ENCODE measurements at regions not wholly inside any gene's neighbourhood (a gene's known extent, or its start where the extent isn't known, plus 50 kb on each side); places are given as distances from the start of the nearest gene placed in this dataset.

DNA sequence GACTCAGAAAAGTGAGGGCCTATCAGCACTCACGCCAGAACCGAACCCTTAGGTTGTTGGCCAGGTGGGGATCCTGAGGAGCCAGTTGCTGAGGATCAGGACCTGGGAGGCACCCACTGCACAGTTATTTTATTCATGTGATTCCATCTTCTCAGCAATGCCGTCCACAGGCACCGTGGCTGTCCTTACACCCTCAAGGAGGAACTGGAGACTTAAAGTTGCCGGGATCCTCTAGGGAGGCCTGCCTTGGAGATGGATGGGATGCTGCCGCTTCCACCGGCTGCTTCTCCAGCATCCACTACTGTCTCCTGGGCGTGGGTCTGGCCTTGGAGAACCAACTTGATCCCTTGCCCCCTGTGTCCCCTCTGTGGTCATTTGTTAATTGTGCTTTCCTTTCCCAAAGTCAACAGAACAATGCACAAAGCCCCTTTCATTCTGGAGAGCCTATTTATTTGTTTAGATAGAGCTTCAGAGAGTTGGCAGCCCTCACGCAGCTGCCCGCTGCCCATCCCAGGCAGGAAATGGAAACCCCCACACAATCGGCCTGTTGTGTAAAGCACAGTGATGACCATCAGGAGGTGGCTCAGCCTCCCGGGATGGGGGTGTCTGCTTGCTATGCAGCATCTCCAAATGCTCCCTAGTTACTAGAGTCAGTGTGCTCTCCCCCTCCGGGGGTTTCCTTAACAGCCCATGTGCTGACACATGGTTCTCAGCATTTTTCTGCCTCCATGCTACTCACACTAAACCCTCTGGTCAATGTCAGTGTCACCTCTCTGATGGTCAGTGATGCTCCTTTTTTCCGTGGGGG lies 52.9 kb upstream of the IGFBP3 start:
- no peak for DNase-seq (ENCODE audit: low spot score)

DNA sequence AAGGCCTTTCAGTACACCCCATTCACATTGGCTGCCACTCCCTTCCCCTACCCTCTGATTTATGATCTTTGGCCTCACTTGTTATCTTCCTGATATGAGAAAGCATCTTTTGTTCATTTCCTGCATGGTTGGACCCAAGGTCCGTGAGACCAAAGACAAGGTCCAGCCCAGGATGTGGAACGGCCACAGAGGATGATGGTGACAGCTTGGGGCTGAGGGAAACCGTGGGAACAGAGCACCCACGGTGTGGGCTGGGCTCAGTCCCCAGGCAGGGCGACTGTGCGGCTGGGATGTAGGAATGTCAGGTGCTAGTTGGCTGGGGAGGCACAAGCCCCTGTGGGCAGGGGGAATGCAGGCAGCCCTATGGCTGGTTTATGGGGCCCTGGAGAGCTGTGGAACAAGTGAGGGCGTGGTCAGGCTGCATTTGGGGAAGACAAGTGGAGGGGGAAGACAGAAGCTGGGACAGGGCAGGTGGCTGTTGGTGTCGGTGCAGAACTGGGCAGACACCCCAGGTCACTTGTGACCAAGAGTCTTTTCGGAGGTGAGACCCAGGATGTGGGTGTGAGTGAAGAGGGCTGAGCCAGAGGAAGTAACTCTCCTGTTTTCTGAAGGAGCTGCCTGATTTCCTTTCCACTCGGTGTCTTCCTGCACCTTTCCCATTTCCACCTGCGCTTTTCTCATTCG lies 51.7 kb upstream of the IGFBP3 start:
- DNase-seq (ENCODE audit: low spot score), result no peak

DNA sequence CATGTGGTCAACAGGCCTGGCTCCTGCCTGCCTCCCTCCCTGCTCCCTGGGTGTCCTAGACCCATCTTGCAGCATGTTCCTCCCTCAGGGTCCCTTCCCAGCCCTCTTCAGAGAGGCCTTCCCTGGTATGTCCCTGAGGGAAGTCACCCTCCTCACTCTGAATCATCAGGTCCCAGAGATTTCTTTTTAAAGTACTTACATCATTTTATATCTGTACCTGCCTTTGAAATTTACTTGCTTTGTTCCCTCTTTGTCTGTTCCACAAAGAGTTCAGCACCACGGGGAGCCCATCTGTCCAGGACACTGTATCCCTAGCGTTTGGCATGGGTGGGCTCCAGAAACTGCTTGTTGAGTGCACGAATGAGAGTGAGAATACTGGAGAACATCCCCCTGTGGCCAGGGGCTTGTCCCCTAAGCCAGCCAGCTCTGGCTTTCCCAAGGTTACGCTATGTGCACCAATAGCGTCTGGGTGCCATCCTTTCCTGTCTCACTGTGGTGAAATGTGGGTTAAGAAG lies 50.6 kb upstream of the IGFBP3 start:
- no peak for DNase-seq (ENCODE audit: low spot score)

DNA sequence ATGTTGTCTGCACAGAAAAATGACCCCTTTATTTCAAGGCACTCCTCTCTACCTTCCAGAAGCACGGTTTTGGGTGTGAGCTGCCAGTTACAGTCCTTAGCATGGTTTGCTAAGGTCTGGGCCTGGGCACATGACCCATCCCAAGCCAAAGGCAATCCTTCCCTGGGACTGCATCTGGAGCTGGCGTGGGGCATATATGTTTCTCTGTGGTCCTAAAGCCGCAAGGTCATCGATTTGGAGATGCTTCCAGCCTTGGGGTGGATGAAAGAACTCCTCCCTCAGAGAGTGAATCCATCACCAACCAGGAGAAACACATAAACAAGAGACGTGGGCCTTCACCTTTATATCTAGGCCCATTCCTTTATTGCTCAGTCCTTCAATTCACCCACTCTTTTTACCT lies 50.1 kb upstream of the IGFBP3 start:
- DNase-seq (ENCODE audit: low spot score), result no peak

Data from mucosa of gallbladder (tissue), 1 donor.